AG04450 (cell line): ENCODE measurements at regions not wholly inside any gene's neighbourhood (a gene's known extent, or its start where the extent isn't known, plus 50 kb on each side); places are given as distances from the start of the nearest gene placed in this dataset.

Experiments
- CTCF ChIA-PET: fragments of 300-600, 350-600 bp; formaldehyde crosslinking; extraction: SDS; loops from one replicate; lab custom pipeline; 2022; ENCODE audit warnings: antibody characterized with exemption, inconsistent platforms; lab: Charles Lee
- POLR2A ChIA-PET: fragments of 350-600 bp; formaldehyde crosslinking; extraction: SDS; loops from one replicate; lab custom pipeline; 2021; ENCODE audit warnings: antibody characterized with exemption, inconsistent platforms; lab: Yijun Ruan, JAX
- DNase-seq: peaks from one replicate; pipeline ENCODE4 v3.0.0-alpha.2; 2011; ENCODE audit warnings: low read depth, low spot score
- H3K27ac ChIP-seq: one replicate; pipeline ENCODE4 v1.5.1; 2012; ENCODE audit warnings: low read depth, low read length, control low read depth
- H3K27me3 ChIP-seq: one replicate; pipeline ENCODE4 v1.6.0; 2012; ENCODE audit warnings: low read length; ENCODE audit not compliant: control insufficient read depth, insufficient read depth
- H3K4me3 ChIP-seq: 2 replicates; pipeline ENCODE4 v1.5.1; 2011; ENCODE audit warnings: mild to moderate bottlenecking, low read depth, low read length, control low read depth
- H3K9me3 ChIP-seq: 2 replicates; pipeline ENCODE4 v1.5.1; 2012; ENCODE audit warnings: low read length; ENCODE audit not compliant: control insufficient read depth, insufficient read depth
- TF ChIP-seq, protein P1 (sequence below): IDR thresholded peaks from 2 replicates; pipeline ENCODE4 v1.5.1; 2011; ENCODE audit warnings: low read depth, low read length, control low read depth, inconsistent platforms

DNA sequence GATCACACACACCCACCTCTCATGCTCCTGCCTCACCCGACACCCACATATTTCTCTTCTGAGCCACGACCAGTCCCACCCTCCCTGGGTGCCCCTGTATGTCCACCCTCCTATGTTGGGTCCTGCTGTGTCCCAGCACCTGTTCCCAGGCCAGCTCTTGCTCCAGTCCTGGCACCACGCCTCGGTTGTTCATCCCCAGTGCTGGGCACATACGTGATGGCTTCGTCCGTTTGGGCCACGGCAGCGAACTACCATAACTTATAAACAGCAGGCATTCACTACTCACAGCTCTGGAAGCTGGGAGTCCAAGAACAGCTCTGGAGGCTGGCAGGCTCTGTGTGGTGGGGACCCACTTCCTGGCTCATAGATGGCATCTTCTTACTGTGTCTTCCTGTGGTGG lies 116.9 kb downstream of the BRD1 start:
- Histone ChIP-seq H3K27me3 (peaks cover 3% of the 10 kb centered on the region), H3K27ac (no peak overlapping the region), H3K9me3 (peaks cover 18% of the 10 kb centered on the region; the same call in 1 of the 2 replicates), H3K4me3 (no peak overlapping the region)
- TF ChIP-seq, protein P1, sequence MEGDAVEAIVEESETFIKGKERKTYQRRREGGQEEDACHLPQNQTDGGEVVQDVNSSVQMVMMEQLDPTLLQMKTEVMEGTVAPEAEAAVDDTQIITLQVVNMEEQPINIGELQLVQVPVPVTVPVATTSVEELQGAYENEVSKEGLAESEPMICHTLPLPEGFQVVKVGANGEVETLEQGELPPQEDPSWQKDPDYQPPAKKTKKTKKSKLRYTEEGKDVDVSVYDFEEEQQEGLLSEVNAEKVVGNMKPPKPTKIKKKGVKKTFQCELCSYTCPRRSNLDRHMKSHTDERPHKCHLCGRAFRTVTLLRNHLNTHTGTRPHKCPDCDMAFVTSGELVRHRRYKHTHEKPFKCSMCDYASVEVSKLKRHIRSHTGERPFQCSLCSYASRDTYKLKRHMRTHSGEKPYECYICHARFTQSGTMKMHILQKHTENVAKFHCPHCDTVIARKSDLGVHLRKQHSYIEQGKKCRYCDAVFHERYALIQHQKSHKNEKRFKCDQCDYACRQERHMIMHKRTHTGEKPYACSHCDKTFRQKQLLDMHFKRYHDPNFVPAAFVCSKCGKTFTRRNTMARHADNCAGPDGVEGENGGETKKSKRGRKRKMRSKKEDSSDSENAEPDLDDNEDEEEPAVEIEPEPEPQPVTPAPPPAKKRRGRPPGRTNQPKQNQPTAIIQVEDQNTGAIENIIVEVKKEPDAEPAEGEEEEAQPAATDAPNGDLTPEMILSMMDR: no peak
- POLR2A ChIA-PET: no interaction called here
- no peak for DNase-seq
- CTCF ChIA-PET: no interaction called here

DNA sequence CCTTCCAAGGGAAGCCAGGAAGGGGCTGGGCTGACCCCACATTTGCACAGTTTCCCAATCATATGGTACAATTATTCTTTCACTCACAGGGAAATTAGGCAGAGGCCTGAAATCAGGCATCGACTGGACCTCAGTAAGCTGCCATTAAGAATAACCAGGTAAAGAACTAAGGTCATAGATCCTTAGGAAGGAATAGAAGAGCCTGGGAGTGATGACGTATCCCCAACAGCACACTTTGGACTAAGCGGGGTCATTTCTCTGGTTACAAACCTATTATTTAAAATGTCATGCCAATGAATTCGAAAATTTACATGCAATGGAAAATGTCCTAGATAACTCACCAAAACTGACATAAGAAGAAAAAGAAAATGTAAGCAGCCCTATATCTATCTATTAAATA lies 118.2 kb downstream of the BRD1 start:
- ChIA-PET CTCF (no interaction called here), POLR2A (no interaction called here)
- Histone ChIP-seq H3K9me3 (peaks cover 20% of the 10 kb centered on the region; the same call in 1 of the 2 replicates), H3K4me3 (no peak overlapping the region), H3K27me3 (peaks cover 7% of the 10 kb centered on the region), H3K27ac (no peak overlapping the region)
- DNase-seq: no peak
- TF ChIP-seq, protein P1: no peak

DNA sequence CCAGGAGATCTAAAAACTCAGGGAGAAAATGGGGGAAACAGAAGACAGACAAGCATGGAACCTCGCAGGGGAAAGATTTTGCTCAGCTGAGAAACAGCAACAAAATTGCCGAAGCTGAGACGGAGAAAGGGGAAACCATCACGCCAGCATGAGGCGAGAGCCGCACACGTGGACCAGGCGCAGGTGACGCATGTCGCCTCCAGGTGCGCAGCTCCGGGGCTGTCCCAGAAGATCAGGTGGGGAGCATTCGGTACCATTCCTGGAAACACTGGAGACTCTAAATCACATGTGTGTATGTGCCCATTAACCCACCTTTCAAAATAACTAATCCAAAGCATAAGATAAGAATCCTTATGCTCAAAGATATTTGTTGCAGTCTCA lies 121.7 kb downstream of the BRD1 start:
- CTCF ChIA-PET: no interaction called here
- H3K27me3 ChIP-seq: peaks cover 15% of the 10 kb centered on the region

DNA sequence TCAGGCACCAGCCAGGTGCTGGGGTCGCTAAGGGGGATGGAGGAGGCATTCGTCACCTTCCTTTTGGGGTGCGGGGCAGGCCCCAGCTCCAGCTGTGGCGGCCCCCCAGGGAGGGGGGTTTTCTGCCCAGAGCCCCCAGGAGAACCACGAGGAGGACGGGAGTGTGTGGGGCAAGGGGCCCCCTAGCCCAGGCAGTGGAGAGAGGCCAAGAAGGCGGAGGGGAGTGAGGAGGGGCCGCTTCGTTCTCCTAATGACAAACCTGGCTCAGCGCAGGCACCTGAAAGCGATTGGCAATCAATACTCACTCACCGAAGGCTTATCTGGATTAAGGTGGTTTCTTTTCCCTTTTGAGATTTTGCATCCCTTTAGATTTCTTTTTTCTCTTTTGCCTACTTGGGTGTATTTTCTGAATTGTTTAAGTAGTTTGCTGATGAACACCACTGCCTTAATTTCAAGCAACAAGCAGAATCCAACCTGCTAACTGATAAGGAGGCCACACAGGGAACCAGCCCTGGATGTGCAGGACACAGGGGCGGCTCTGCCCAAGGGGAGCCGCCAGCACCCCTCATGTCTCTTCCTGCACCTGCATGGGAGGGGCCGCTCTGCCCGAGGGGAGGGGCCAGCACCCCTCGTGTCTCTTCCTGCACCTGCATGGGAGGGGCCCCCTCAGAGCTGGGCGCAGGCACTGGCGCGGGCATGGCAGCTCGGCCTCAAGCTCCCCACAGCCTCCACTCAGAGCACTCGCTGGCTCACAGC lies 122.3 kb downstream of the BRD1 start:
- no peak overlapping the region for H3K4me3 ChIP-seq
- DNase-seq: no peak
- H3K9me3 ChIP-seq: peaks cover 16% of the 10 kb centered on the region
- ChIA-PET CTCF (no interaction called here), POLR2A (no interaction called here)
- peaks cover 15% of the 10 kb centered on the region for H3K27me3 ChIP-seq
- no peak overlapping the region for H3K27ac ChIP-seq
- TF ChIP-seq, protein P1: no peak

More for the DNA sequence above, 121.7 kb downstream of the BRD1 start:
- H3K4me3 ChIP-seq: no peak overlapping the region
- H3K9me3 ChIP-seq: peaks cover 21% of the 10 kb centered on the region
- TF ChIP-seq, protein P1: no peak
- no peak for DNase-seq
- POLR2A ChIA-PET: no interaction called here
- H3K27ac ChIP-seq: no peak overlapping the region

DNA sequence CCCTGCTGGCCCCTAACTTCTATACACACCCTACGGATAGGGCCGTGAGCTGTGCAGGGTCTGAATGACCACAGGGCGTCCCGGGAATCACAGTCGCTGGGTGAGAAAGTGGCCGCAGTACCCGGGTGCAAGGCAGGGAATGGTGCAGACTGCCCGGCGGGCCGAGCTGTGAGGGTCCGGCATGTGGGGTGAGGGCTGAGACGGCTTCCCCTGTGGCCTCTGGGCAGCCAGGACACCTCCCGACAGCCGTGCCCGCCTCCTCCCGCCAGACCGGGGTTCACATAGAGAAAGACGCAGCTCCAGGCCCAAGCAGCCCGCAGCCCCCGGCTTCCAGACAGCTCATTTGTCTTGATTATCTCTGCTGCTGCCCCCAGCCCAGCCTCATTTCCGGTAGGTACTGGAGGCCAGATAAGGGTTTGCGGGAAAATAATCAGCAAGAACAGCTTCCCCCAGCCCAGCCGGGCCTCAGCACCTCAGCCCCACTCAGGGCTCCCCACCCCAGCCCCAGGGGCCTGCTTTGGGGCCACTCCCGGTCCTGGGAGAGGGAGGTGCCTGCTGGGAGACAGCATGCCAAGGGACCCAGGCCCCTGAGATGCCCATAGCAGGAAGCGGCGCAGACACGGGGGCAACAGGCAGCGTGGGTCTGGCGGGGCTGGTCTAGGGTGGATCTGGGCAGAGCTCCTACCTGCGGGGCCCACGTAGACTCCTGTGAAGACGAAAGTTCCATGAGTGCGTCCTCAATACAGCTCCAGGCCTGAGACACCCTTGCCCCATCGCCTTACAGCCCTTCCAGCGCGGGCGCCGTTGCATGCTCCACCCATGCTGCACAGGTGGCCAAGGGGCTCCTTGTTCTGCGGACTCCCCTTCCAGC lies 123.1 kb downstream of the BRD1 start:
- Histone ChIP-seq H3K9me3 (peaks cover 24% of the 10 kb centered on the region), H3K27ac (no peak overlapping the region), H3K4me3 (no peak overlapping the region), H3K27me3 (peaks cover 15% of the 10 kb centered on the region)
- DNase-seq: no peak
- CTCF ChIA-PET: no interaction called here
- POLR2A ChIA-PET: no interaction called here
- TF ChIP-seq, protein P1: no peak
